Prostate gland (tissue), 2 donors: ENCODE measurements at regions not wholly inside any gene's neighbourhood (a gene's known extent, or its start where the extent isn't known, plus 50 kb on each side); places are given as distances from the start of the nearest gene placed in this dataset.

ENCODE experiments used
- DNase-seq: peaks from one replicate; pipeline ENCODE4 v3.0.0-alpha.2; 2019; ENCODE audit warnings: low spot score
- H3K27ac ChIP-seq, 2 donors: fragments of 200-600 bp; sonication (generic); 2 replicates each; pipeline ENCODE4 v1.5.1; 2017 to 2019
- H3K27me3 ChIP-seq: fragments of 200-600 bp; sonication (generic); replicated peaks from 2 replicates; pipeline ENCODE4 v1.5.1; 2019; ENCODE audit not compliant: insufficient read depth
- H3K36me3 ChIP-seq, 2 donors: fragments of 200-600 bp; sonication (generic); 1 replicate in 1 of 2; 2 replicates in 1 of 2; pipeline versions ENCODE4 v1.5.1 to v1.8.1; 2017 to 2019
- H3K4me1 ChIP-seq: fragments of 200-600 bp; sonication (generic); replicated peaks from 2 replicates; pipeline ENCODE4 v1.5.1; 2019
- H3K4me3 ChIP-seq, 2 donors: fragments of 200-600 bp; sonication (generic); 2 replicates each; pipeline ENCODE4 v1.5.1; 2017 to 2019
- H3K9me3 ChIP-seq: fragments of 200-600 bp; sonication (generic); 2 replicates; pipeline ENCODE4 v1.5.1; 2017
- CTCF ChIP-seq, 4 experiments: fragments of 200-600 bp in 2 of 4; fragments of 450-650 bp in 2 of 4; sonication (generic) in 2 of 4; IDR thresholded peaks; 1 replicate in 3 of 4; 2 replicates in 1 of 4; pipeline ENCODE4 v1.5.1; 2016 to 2019; ENCODE audit warnings: antibody characterized with exemption in 4 of 4, mild to moderate bottlenecking in 2 of 4, moderate library complexity in 2 of 4
- POLR2A ChIP-seq: fragments of 450-650 bp; IDR thresholded peaks from one replicate; pipeline ENCODE4 v1.6.1; 2016; ENCODE audit warnings: antibody characterized with exemption, mild to moderate bottlenecking
- POLR2AphosphoS5 ChIP-seq: sonication (generic); formaldehyde crosslinking; IDR thresholded peaks from one replicate; pipeline ENCODE4 v1.6.1; 2017; ENCODE audit warnings: antibody characterized with exemption
- WGBS: methylation state at CpG from one replicate; pipeline ENCODE4 v1.1.5; 2018; 5-methylcytosine and 5-hydroxymethylcytosine counted together
- intact Hi-C: fragments of 100-400 bp; cut with DNase I; formaldehyde crosslinking; loops from one replicate; pipeline ENCODE4 v1.14.2; 2022

GRCh38 chr6:143575901-143576426 is 64.4 kb upstream of the FUCA2 start:
- WGBS, result 65% methylated on average over 6 of the region's 6 CpGs
- no peak overlapping the region for H3K27ac ChIP-seq
- no peaks in the 10 kb centered on the region for H3K4me1 ChIP-seq
- H3K36me3 ChIP-seq, result no peaks in the 10 kb centered on the region
- no peak for DNase-seq
- H3K4me3 ChIP-seq, result no peak overlapping the region
- no peaks in the 10 kb centered on the region for H3K9me3 ChIP-seq
- intact Hi-C loops, result loop anchor here (1.0 to 5.0 kb wide), 2 partner anchors 266 to 437 kb away; partner anchors contain the start of gene LTV1
- H3K27me3 ChIP-seq, result no peaks in the 10 kb centered on the region
- TF ChIP-seq POLR2A (no peak), POLR2AphosphoS5 (no peak), CTCF (IDR thresholded peaks at IDR 0.05) (no peak)

DNA sequence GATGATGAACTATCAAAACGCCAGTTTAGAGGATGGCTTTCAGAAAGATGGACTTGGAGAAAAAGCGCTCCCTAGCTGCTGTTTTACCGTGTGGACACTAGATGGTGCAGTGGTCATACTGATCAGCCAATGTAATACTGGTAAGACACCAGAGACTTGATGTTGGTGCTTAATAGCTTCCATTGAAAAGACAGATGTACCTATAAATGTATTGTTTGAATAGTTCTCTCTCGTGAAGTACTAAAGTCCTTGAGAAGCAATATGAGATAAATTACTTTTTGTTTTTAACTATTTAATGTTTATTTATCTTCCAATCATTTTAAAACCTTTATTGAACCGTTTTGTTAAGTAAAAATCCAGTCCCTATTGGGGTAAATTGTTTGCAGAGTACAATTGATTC is 63.9 kb upstream of the FUCA2 start:
- intact Hi-C loops, result loop anchor here (1.0 to 5.0 kb wide), 2 partner anchors 267 to 438 kb away; partner anchors contain the start of gene LTV1
- 4% methylated on average over 5 of the region's 5 CpGs for whole genome bisulfite sequencing
- Histone ChIP-seq H3K36me3 (no peaks in the 10 kb centered on the region), H3K27ac (no peak overlapping the region), H3K4me1 (no peaks in the 10 kb centered on the region), H3K9me3 (no peaks in the 10 kb centered on the region), H3K27me3 (no peaks in the 10 kb centered on the region), H3K4me3 (no peak overlapping the region)
- DNase-seq, result peak; percentile 66
- TF ChIP-seq CTCF (IDR thresholded peaks at IDR 0.05) (peak; percentile 72 to 91 (median 86)), POLR2AphosphoS5 (peak; percentile 70), POLR2A (no peak)

DNA sequence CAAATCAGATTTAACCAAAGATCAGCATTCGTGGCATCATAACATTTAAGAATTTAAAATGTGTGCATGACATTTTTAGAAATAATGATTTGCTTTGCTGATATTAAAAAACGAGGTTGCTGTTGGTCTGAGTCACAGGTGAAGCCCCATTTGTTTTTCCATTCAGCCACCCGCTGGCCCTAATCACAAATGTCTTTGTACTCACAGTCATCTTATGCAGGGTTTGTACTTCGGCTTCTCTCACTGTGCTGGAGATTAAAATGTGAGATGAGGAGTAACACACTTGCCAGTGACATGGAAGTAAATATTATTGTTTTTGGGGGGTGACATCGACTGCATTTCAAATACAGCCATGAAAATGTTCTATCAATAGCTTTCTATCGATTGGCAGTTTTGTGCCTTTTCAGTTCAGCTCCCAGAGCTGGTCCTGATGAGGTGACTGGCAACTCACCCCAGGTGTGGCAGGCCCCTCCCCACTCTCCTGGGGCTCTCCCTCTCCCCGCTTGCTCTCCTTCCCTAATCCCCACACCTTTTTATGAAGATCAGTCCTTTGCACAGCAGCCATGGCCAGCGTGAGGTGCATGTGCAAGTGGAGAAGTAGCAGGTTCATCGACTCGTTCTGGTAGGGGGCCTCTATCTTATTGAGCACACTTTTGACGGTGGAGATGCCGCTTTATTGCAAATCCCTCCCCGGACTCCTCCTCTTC is 58.8 kb upstream of the FUCA2 start:
- Histone ChIP-seq H3K27me3 (no peaks in the 10 kb centered on the region), H3K36me3 (no peaks in the 10 kb centered on the region), H3K4me1 (no peaks in the 10 kb centered on the region), H3K9me3 (no peaks in the 10 kb centered on the region), H3K27ac (no peak overlapping the region), H3K4me3 (no peak overlapping the region)
- no peak for DNase-seq
- intact Hi-C loops, result no loop called here
- 79% methylated on average over 13 of the region's 13 CpGs for WGBS
- TF ChIP-seq CTCF (IDR thresholded peaks at IDR 0.05) (no peak), POLR2A (no peak), POLR2AphosphoS5 (no peak)

DNA sequence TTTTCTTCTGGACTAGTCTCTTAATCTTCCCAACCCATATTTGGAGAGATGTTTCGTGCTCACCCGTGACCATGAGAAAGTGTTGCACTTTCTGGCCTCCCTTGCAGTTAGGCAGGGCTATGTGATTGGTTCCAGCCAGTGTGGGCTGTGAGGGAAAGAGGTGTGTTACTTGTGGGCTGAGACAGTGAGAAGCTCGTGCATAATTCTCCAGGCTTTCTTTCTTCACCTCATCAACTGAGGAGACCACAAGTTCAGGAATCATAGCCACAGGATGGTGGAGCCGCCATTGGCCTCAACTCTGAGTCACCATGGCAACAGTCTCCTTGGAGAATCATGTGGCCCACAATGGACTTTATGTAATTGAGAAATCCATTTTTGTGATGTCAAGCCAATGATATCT is 57.5 kb upstream of the FUCA2 start:
- Histone ChIP-seq H3K9me3 (no peaks in the 10 kb centered on the region), H3K4me3 (no peak overlapping the region), H3K4me1 (no peaks in the 10 kb centered on the region), H3K36me3 (no peaks in the 10 kb centered on the region), H3K27me3 (no peaks in the 10 kb centered on the region), H3K27ac (no peak overlapping the region)
- intact Hi-C loops, result no loop called here
- no peak for TF ChIP-seq POLR2AphosphoS5
- TF ChIP-seq CTCF (IDR thresholded peaks at IDR 0.05), result no peak
- TF ChIP-seq POLR2A, result no peak
- no peak for DNase-seq
- 73% methylated on average over 4 of the region's 4 CpGs for WGBS

- DNase-seq, result no peak
- no peaks in the 10 kb centered on the region for H3K9me3 ChIP-seq
- H3K27ac ChIP-seq, result no peak overlapping the region
- no peak overlapping the region for H3K4me3 ChIP-seq
- no peak for TF ChIP-seq POLR2AphosphoS5
- no peak for TF ChIP-seq POLR2A
- no peak for TF ChIP-seq CTCF (IDR thresholded peaks at IDR 0.05)
- no peaks in the 10 kb centered on the region for H3K36me3 ChIP-seq
- WGBS, result 78% methylated on average over 6 of the region's 6 CpGs
- intact Hi-C loops, result no loop called here
- H3K27me3 ChIP-seq, result no peaks in the 10 kb centered on the region
- no peaks in the 10 kb centered on the region for H3K4me1 ChIP-seq
Observed at GRCh38 chr6:143564484-143565017, 53.0 kb upstream of the FUCA2 start.
